Esophagus squamous epithelium (tissue), 5 donors: ENCODE measurements at regions not wholly inside any gene's neighbourhood (a gene's known extent, or its start where the extent isn't known, plus 50 kb on each side); places are given as distances from the start of the nearest gene placed in this dataset.

Experiments
- DNase-seq: peaks from one replicate; lab custom pipeline; 2025; lab: John Stamatoyannopoulos, UW
- H3K27ac ChIP-seq, 4 donors: fragments of 200-600 bp; sonication (generic); one replicate each; pipeline ENCODE4 v1.5.1; 2016 to 2019; ENCODE audit warnings: mild to moderate bottlenecking in 1 of 4
- H3K27me3 ChIP-seq, 4 donors: fragments of 200-600 bp; sonication (generic); 1 replicate in 3 of 4; 2 replicates in 1 of 4; pipeline versions ENCODE4 v1.5.1 to v1.6.0; 2017 to 2021; ENCODE audit warnings: antibody characterized with exemption in 1 of 4
- H3K36me3 ChIP-seq, 3 donors: fragments of 200-600 bp; sonication (generic); one replicate each; pipeline ENCODE4 v1.5.1; 2016 to 2019
- H3K4me1 ChIP-seq, 3 donors: fragments of 200-600 bp; sonication (generic); one replicate each; pipeline ENCODE4 v1.5.1; 2017 to 2019
- H3K4me3 ChIP-seq, 4 donors: fragments of 200-600 bp; sonication (generic); 1 replicate in 3 of 4; 2 replicates in 1 of 4; pipeline ENCODE4 v1.5.1; 2016 to 2019; ENCODE audit warnings: mild to moderate bottlenecking in 2 of 4, moderate library complexity in 1 of 4
- H3K9me3 ChIP-seq, 3 donors: fragments of 200-600 bp; sonication (generic); one replicate each; pipeline ENCODE4 v1.5.1; 2016 to 2019
- CTCF ChIP-seq, 6 experiments: fragments of 450-650 bp in 4 of 6; fragments of 200-600 bp in 2 of 6; sonication (generic) in 2 of 6; IDR thresholded peaks; one replicate each; pipeline ENCODE4 v1.5.1; 2016 to 2019; ENCODE audit warnings: antibody characterized with exemption in 6 of 6, mild to moderate bottlenecking in 4 of 6, moderate library complexity in 4 of 6
- POLR2A ChIP-seq, 4 donors: fragments of 450-650 bp; IDR thresholded peaks; one replicate each; pipeline ENCODE4 v1.6.1; 2017; ENCODE audit warnings: antibody characterized with exemption in 4 of 4, mild to moderate bottlenecking in 4 of 4, moderate library complexity in 3 of 4
- WGBS, 2 donors: methylation state at CpG; one replicate each; pipeline ENCODE4 v1.1.5; 2018; 5-methylcytosine and 5-hydroxymethylcytosine counted together
- intact Hi-C: fragments of 100-400 bp; cut with DNase I; formaldehyde crosslinking; loops from one replicate; pipeline ENCODE4 v1.15.0; 2022
- donor health status: DM: yes; HTN: yes; CAD: no.

- intact Hi-C loops: no loop called here
- TF ChIP-seq POLR2A (IDR thresholded peaks at IDR 0.05): no peak
- TF ChIP-seq CTCF (IDR thresholded peaks at IDR 0.05): no peak
- 39 to 43% methylated on average over 4 of the region's 4 CpGs for WGBS, 2 donors
- H3K9me3 ChIP-seq: no peaks in the 10 kb centered on the region
- H3K36me3 ChIP-seq: no peaks in the 10 kb centered on the region
- no peak overlapping the region for H3K4me3 ChIP-seq
- no peaks in the 10 kb centered on the region for H3K27me3 ChIP-seq
- H3K4me1 ChIP-seq: no peaks in the 10 kb centered on the region
- DNase-seq: no peak
- no peak overlapping the region for H3K27ac ChIP-seq
Observed at GRCh38 chr12:77122236-77122635, 56.9 kb upstream of the E2F7 start.

- no peak for TF ChIP-seq CTCF (IDR thresholded peaks at IDR 0.05)
- no peak for TF ChIP-seq POLR2A (IDR thresholded peaks at IDR 0.05)
- 73 to 83% methylated on average over 1 of the region's 1 CpG for WGBS, 2 donors
- no peak for DNase-seq
Observed at GRCh38 chr12:77120156-77121085, 55.1 kb upstream of the E2F7 start.

GRCh38 chr12:77118696-77119095 lies 53.3 kb upstream of the E2F7 start:
- Histone ChIP-seq H3K9me3 (no peaks in the 10 kb centered on the region), H3K36me3 (no peaks in the 10 kb centered on the region), H3K27ac (no peak overlapping the region), H3K4me1 (no peaks in the 10 kb centered on the region), H3K27me3 (no peaks in the 10 kb centered on the region), H3K4me3 (no peak overlapping the region)
- intact Hi-C loops: no loop called here
- WGBS, 2 donors: 60 to 65% methylated on average over 2 of the region's 2 CpGs
- no peak for DNase-seq
- TF ChIP-seq POLR2A (IDR thresholded peaks at IDR 0.05) (no peak), CTCF (IDR thresholded peaks at IDR 0.05) (no peak)

More at GRCh38 chr12:77120156-77121085, 55.1 kb upstream of the E2F7 start:
- Histone ChIP-seq H3K27ac (no peak overlapping the region), H3K9me3 (no peaks in the 10 kb centered on the region), H3K27me3 (no peaks in the 10 kb centered on the region), H3K36me3 (no peaks in the 10 kb centered on the region), H3K4me3 (no peak overlapping the region), H3K4me1 (no peaks in the 10 kb centered on the region)
- intact Hi-C loops: no loop called here

GRCh38 chr12:77116277-77116676 lies 50.9 kb upstream of the E2F7 start:
- intact Hi-C loops: no loop called here
- Histone ChIP-seq H3K27me3 (no peaks in the 10 kb centered on the region), H3K4me3 (no peak overlapping the region), H3K36me3 (no peaks in the 10 kb centered on the region), H3K4me1 (no peaks in the 10 kb centered on the region), H3K9me3 (no peaks in the 10 kb centered on the region), H3K27ac (no peak overlapping the region)
- DNase-seq: no peak
- WGBS, 2 donors: 64 to 76% methylated on average over 2 of the region's 2 CpGs
- TF ChIP-seq POLR2A (IDR thresholded peaks at IDR 0.05) (no peak), CTCF (IDR thresholded peaks at IDR 0.05) (no peak)

GRCh38 chr12:77115471-77115870 lies 50.1 kb upstream of the E2F7 start:
- H3K27me3 ChIP-seq: no peaks in the 10 kb centered on the region
- WGBS, 2 donors: 84 to 90% methylated on average over 1 of the region's 1 CpG
- no peaks in the 10 kb centered on the region for H3K4me1 ChIP-seq
- no peaks in the 10 kb centered on the region for H3K36me3 ChIP-seq
- H3K9me3 ChIP-seq: peaks cover 0 to 5% (median 0%) of the 10 kb centered on the region in 3 donors
- intact Hi-C loops: no loop called here
- no peak overlapping the region for H3K27ac ChIP-seq
- no peak for DNase-seq
- H3K4me3 ChIP-seq: no peak overlapping the region
- TF ChIP-seq POLR2A (IDR thresholded peaks at IDR 0.05): no peak
- TF ChIP-seq CTCF (IDR thresholded peaks at IDR 0.05): no peak
